ENCODE measurements at regions not wholly inside any gene's neighbourhood (a gene's known extent, or its start where the extent isn't known, plus 50 kb on each side); places are given as distances from the start of the nearest gene placed in this dataset.
"Not testable (repeated sequence)": the region's sequence is repeated elsewhere in the genome, so short reads cannot be mapped to it uniquely, and the experiment has no call there.

DNA sequence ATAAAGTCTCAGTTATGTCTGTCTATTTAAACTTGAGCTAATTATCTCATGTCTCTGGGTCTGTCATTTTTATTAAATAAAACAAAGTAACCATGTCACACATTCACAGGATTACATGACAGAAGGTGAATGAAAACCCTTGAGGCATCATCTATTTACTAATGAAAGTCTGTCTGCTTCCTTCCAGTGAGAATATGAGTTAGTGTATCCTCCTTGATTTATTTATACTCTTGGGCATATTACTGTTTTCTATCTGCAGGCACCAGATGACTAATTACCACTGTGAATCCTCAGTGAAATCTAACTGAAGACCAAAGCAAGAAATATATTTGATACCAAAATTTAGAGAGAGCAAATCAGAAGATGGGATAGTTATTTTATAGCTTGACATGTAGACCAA lies 163.7 kb downstream of the CDC14C start:
- Histone ChIP-seq H3K36me3 (replicated peaks; ENCODE audit: control insufficient read depth, insufficient read depth, low read length) (no peaks in the 10 kb centered on the region), H3K27me3 (ENCODE audit: control insufficient read depth, insufficient read depth, low read length) (no peaks in the 10 kb centered on the region), H3K4me3 (ENCODE audit: insufficient read depth, low read depth, low read length) (no peak overlapping the region)
- DNase-seq, result no peak

DNA sequence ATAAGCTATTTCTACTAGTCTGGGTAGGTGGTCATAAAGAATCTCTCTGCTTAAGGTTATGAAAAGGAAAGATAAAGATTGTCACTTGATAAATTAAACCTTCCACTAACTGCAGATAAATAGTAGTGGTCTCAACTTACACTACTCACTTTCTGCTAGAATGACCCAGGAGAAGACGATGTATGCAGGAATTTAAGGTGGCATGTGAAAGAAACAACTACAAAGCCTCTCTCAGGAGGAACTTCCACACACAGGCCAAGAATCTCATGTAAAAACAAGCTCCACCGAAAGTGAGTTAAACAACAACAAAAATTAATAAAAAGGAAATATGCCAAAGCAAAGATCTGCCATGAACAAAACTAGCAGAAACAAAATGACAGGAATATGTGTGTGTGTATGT lies 165.4 kb downstream of the CDC14C start:
- no peak overlapping the region for H3K4me3 ChIP-seq (ENCODE audit: insufficient read depth, low read depth, low read length)
- H3K36me3 ChIP-seq (replicated peaks; ENCODE audit: control insufficient read depth, insufficient read depth, low read length), result no peaks in the 10 kb centered on the region
- no peaks in the 10 kb centered on the region for H3K27me3 ChIP-seq (ENCODE audit: control insufficient read depth, insufficient read depth, low read length)
- peak; percentile 7 for DNase-seq

DNA sequence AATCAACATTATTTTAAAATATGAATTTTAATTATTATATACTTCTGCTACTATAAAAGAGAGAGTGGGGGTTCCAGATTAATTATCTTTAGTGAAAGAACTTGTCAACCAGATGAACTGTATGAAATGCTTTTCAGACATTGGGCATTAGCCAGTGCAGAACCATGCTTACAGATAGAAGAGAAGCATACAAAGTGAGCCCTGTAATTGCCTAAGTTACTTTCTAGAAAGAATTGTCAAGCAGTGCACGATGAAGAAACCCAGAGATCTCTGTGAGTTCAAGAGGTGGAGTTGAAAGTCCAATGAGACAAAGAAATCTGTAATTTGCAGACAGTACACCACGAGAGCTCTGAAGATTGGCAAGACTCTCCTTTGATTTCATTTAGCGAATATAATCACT lies 166.7 kb downstream of the CDC14C start:
- no peak for DNase-seq
- H3K27me3 ChIP-seq (ENCODE audit: control insufficient read depth, insufficient read depth, low read length), result no peaks in the 10 kb centered on the region
- H3K4me3 ChIP-seq (ENCODE audit: insufficient read depth, low read depth, low read length), result no peak overlapping the region
- H3K36me3 ChIP-seq (replicated peaks; ENCODE audit: control insufficient read depth, insufficient read depth, low read length), result no peaks in the 10 kb centered on the region

DNA sequence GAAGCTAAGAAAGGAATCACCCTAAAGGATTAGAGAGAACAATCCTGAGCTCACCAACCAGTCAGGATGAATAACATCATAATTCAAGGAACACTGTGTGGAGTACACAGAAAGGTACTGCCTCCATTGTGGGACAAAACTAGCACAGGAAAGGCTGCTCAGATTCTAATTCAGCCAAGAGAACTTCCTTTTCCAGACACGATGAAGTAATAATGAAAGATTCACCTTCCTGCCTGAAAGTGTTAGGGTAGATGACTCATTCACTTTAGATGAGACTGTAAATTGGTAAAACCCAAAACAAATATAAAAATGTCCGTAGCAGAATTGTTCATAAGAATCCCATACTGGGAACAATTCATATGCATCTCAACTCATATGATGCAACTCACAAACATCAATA lies 167.2 kb downstream of the CDC14C start:
- Histone ChIP-seq H3K27me3 (ENCODE audit: control insufficient read depth, insufficient read depth, low read length) (no peaks in the 10 kb centered on the region), H3K4me3 (ENCODE audit: insufficient read depth, low read depth, low read length) (no peak overlapping the region), H3K36me3 (replicated peaks; ENCODE audit: control insufficient read depth, insufficient read depth, low read length) (no peaks in the 10 kb centered on the region)
- DNase-seq, result no peak

DNA sequence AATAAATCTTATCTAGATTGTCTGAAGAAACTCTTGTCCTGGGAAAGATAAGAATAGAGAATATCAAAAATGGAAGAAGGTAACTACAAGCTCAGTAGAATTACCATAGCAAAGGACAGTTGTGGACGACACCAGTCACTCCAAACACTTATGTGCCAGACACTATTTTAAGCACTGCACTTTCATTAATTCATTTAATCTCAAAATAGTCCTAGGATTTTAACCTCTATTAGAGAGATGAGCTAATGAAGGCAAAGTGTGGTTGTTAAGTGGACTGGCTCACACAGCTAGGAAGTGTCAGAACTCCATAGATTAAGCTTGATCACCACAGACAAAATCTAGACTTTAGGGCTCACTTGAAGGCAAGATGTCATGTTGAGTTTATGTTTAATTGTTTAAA lies 168.9 kb downstream of the CDC14C start:
- no peak overlapping the region for H3K4me3 ChIP-seq (ENCODE audit: insufficient read depth, low read depth, low read length)
- no peaks in the 10 kb centered on the region for H3K27me3 ChIP-seq (ENCODE audit: control insufficient read depth, insufficient read depth, low read length)
- no peak for DNase-seq
- no peaks in the 10 kb centered on the region for H3K36me3 ChIP-seq (replicated peaks; ENCODE audit: control insufficient read depth, insufficient read depth, low read length)

DNA sequence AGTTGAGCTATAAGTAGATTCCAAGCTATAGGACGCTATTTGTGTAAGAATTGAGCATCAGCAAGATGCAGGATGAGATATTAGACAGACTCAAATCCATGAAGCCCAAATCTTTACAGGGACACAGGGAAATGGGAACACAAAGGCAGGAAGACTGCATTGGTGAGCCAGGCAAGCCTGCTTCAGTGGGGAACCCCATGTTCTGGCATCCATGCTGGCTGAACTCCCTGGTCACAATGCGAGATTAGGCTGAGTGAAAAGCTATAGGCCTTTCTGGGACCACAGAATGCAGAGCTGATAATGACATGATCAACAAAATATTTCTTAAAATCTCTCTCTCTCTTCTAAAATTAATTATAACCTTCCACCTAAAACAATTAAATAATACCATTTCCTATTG lies 170.5 kb downstream of the CDC14C start:
- Histone ChIP-seq H3K27me3 (ENCODE audit: control insufficient read depth, insufficient read depth, low read length) (no peaks in the 10 kb centered on the region), H3K4me3 (ENCODE audit: insufficient read depth, low read depth, low read length) (no peak overlapping the region), H3K36me3 (replicated peaks; ENCODE audit: control insufficient read depth, insufficient read depth, low read length) (no peaks in the 10 kb centered on the region)
- DNase-seq, result no peak

DNA sequence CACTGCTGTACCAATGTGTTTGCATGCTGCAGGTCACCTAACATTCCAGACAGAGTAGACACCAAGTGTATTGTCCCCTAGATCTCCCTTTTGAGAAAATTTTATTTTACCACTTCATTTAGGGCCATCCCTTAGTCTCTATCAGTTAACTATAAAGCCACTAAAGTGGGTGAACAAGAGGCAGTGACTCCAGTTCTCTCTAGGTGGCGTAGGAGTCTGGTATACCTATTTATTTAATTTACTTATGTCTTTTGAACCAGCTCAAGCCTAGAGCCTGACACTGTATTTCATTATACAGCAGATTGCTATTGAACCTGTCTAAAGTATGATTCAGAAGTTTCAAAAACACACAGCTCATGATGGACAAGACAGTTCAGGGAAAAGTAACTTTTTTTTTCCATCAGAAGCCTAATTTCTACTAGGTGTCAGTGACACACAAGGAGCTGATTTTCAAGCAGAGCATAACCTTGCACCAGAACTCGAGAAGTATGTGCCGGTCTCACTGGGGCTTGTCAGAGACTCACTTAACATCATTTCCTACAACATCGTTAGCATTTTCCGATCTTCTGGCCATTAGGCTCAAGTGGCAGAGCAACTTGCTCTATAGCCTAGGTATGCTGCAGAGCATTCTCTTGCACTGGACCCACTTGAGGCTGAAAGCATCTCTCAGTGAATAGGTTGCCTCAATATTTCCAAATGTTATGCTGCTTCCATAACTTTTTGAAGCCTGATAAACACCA lies 175.4 kb downstream of the CDC14C start:
- H3K36me3 ChIP-seq (replicated peaks; ENCODE audit: control insufficient read depth, insufficient read depth, low read length), result no peaks in the 10 kb centered on the region
- no peak for DNase-seq
- no peak overlapping the region for H3K4me3 ChIP-seq (ENCODE audit: insufficient read depth, low read depth, low read length)
- H3K27me3 ChIP-seq (ENCODE audit: control insufficient read depth, insufficient read depth, low read length), result no peaks in the 10 kb centered on the region

DNA sequence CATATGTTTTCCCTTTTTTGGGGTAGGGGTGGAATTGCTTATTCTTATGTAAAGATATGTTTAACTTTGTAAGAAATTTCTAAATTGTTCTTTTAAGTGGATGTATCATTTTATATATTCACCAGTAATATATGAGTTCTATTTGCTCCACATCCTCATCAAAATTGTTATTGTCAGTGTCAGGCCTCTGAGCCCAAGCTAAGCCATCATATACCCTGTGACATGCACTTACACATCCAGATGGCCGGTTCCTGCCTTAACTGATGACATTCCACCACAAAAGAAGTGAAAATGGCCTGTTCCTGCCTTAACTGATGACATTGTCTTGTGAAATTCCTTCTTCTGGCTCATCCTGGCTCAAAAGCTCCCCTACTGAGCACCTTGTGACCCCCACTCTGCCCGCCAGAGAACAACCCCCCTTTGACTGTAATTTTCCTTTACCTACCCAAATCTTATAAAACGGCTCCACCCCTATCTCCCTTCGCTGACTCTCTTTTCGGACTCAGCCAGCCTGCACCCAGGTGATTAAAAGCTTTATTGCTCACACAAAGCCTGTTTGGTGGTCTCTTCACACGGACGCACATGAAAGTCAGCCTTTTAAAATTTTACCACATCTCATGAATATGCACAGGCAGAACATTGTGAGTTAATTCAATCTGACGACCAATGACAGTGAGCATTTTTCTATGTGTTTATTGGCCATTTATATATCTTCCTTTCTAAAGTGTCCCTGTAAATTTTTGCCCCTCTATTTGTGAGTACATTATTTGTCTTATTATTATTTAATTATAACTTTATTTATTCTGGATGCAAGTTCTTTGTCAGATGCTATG lies 176.8 kb downstream of the CDC14C start:
- not testable (repeated sequence) for DNase-seq; H3K4me3 ChIP-seq (ENCODE audit: insufficient read depth, low read depth, low read length); H3K36me3 ChIP-seq (replicated peaks; ENCODE audit: control insufficient read depth, insufficient read depth, low read length); H3K27me3 ChIP-seq (ENCODE audit: control insufficient read depth, insufficient read depth, low read length)

DNA sequence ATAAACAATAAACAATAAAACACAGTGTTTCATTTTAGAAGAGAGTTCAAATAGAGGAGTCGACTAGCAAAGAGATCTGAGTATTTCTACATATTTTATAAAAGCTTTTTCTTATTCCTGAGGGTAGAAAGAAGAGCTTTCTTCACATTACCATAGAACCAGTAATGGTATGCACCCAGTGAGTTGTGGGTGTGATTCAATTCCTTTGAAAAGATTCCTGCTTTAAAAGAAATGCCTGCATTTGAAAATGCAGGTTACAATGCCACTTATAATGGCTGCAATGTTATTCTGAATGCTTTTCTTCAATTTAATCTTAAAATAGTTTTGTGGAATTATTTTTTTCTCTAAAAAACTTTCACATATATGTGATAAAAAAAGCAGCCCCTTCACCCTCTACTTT lies 178.1 kb downstream of the CDC14C start:
- peaks cover 1% of the 10 kb centered on the region; the same call in 1 of the 2 replicates for H3K36me3 ChIP-seq (replicated peaks; ENCODE audit: control insufficient read depth, insufficient read depth, low read length)
- no peaks in the 10 kb centered on the region for H3K27me3 ChIP-seq (ENCODE audit: control insufficient read depth, insufficient read depth, low read length)
- DNase-seq, result no peak
- no peak overlapping the region for H3K4me3 ChIP-seq (ENCODE audit: insufficient read depth, low read depth, low read length)

DNA sequence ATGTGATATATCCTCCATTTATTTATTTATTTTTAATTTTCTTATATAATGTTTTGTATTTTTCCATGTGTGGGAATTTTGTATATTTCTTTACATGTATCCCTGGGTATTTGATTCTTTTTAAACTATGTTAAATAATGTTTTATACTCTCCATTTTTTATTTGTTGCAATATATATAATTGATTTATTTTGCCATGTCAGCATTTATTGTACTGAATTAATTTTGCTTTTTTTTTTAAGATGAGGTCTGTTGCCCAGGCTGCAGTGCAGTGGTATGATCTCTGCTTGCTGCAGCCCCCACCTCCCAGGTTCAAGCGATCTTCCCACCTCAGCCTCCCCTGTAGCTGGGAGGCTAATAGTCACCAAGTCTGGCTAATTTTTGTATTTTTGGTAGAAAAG lies 187.4 kb downstream of the CDC14C start:
- Histone ChIP-seq H3K4me3 (ENCODE audit: insufficient read depth, low read depth, low read length) (no peak overlapping the region), H3K27me3 (ENCODE audit: control insufficient read depth, insufficient read depth, low read length) (no peaks in the 10 kb centered on the region), H3K36me3 (replicated peaks; ENCODE audit: control insufficient read depth, insufficient read depth, low read length) (no peaks in the 10 kb centered on the region)
- DNase-seq, result no peak

DNA sequence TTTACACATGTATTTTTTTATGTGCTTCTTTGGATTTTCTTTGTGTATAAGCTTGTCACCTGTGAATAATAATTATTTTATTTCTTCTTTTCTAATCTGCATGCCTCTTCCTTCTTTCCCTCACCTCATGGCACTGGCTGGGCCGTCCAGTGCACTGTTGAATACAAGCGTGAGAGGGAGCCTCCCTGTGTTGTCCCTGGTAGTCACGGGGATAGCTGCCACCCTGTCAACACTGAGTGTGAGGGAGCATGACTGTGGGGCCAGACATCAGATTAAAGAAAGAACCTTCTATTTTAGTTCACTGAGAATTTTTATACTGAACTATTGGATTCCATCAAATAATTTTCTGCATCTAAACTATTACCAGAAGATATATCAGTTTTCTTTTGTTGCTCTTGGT lies 187.9 kb downstream of the CDC14C start:
- DNase-seq, result no peak
- Histone ChIP-seq H3K27me3 (ENCODE audit: control insufficient read depth, insufficient read depth, low read length) (no peaks in the 10 kb centered on the region), H3K4me3 (ENCODE audit: insufficient read depth, low read depth, low read length) (no peak overlapping the region)

DNA sequence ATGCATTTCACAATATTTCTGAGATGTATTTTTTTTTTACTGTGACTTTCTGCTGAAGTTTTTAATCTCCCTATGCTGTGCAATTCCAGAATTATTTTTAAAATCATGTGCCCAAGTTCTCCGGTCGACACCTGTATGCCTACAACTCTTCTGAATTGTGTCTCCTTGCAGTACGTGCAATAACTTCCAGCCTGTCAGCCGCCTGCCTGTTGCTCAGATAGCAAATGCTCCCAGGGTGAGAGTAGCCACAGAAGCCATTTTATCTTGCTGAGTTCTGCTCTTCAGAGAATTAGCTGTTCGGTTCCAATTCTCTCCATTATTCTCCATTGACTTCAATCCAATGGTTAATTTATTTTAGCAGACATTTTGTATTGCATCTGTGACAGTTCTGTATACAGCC lies 188.3 kb downstream of the CDC14C start:
- Histone ChIP-seq H3K27me3 (ENCODE audit: control insufficient read depth, insufficient read depth, low read length) (no peaks in the 10 kb centered on the region), H3K4me3 (ENCODE audit: insufficient read depth, low read depth, low read length) (no peak overlapping the region), H3K36me3 (replicated peaks; ENCODE audit: control insufficient read depth, insufficient read depth, low read length) (no peaks in the 10 kb centered on the region)
- no peak for DNase-seq

More for the DNA sequence above, 187.9 kb downstream of the CDC14C start:
- H3K36me3 ChIP-seq (replicated peaks; ENCODE audit: control insufficient read depth, insufficient read depth, low read length), result no peaks in the 10 kb centered on the region

DNA sequence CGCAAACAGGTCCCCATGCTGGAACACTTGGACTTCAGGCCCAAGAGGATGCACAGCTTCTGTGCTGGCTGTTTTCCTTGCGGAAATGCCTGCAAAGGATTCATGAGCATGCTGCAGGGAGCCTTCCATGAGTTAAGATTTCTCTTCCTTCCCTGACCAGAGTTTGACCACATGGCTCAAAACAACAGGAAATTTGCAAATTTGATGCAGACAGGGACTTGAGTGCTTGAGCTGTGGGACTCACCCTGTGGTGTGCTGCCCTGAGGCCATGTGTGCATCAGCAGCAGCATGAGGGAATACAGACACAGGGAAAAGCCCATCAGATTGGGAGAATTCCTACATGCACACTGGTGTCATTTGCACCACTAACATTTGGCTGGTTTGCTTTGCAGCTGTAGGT lies 195.4 kb downstream of the CDC14C start:
- H3K27me3 ChIP-seq (ENCODE audit: control insufficient read depth, insufficient read depth, low read length), result no peaks in the 10 kb centered on the region
- no peaks in the 10 kb centered on the region for H3K36me3 ChIP-seq (replicated peaks; ENCODE audit: control insufficient read depth, insufficient read depth, low read length)
- DNase-seq, result no peak
- H3K4me3 ChIP-seq (ENCODE audit: insufficient read depth, low read depth, low read length), result no peak overlapping the region

DNA sequence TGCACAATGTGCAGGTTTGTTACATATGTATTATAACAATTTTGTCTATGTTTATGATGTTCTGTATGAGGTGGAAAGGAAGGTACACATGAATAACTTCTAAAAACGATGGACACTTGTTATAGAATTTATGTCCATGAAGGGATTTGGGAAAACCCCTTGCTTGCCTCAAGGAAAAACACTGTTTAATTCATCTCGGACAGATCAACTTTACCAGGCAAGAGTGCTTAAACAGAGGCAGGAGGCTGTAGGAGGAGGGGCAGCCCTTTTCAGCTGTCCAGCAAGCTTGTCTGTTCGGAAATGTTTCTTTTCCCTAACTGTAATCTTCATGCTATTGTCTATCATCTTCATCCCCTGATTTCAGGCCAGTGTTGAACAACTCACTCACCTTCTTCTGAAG lies 200.9 kb downstream of the CDC14C start:
- H3K36me3 ChIP-seq (replicated peaks; ENCODE audit: control insufficient read depth, insufficient read depth, low read length), result no peaks in the 10 kb centered on the region
- DNase-seq, result no peak
- no peaks in the 10 kb centered on the region for H3K27me3 ChIP-seq (ENCODE audit: control insufficient read depth, insufficient read depth, low read length)
- no peak overlapping the region for H3K4me3 ChIP-seq (ENCODE audit: insufficient read depth, low read depth, low read length)

DNA sequence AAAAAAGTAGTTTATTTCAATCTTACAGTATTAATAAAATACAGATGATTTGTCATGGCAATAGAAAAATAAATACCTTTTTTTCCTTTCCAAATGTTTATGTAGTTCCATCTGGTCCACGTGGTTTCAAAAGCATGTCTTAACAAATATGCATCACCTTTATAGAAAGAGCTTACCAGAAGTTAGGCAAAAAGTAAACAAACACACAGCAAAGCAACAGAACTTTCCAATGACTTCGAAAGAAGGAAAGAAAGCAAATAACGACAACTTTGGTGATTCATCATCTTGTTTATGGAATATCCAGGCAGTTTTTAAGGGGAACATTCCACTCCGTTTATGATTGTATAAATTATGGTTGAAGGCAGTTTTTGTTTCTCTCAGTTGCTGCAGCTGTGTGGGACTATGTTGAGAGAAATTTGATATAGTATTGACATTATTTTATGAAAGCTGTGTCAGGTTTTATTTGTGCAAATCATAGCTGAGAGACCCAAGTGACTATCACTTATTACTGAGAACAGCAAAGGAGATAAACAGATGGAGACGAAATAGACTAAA lies 203.1 kb downstream of the CDC14C start:
- Histone ChIP-seq H3K4me3 (ENCODE audit: insufficient read depth, low read depth, low read length) (no peak overlapping the region), H3K36me3 (replicated peaks; ENCODE audit: control insufficient read depth, insufficient read depth, low read length) (no peaks in the 10 kb centered on the region), H3K27me3 (ENCODE audit: control insufficient read depth, insufficient read depth, low read length) (no peaks in the 10 kb centered on the region)
- DNase-seq, result no peak

Data from H7 (cell line).